ENCODE measurements at regions not wholly inside any gene's neighbourhood (a gene's known extent, or its start where the extent isn't known, plus 50 kb on each side); places are given as distances from the start of the nearest gene placed in this dataset.

DNA sequence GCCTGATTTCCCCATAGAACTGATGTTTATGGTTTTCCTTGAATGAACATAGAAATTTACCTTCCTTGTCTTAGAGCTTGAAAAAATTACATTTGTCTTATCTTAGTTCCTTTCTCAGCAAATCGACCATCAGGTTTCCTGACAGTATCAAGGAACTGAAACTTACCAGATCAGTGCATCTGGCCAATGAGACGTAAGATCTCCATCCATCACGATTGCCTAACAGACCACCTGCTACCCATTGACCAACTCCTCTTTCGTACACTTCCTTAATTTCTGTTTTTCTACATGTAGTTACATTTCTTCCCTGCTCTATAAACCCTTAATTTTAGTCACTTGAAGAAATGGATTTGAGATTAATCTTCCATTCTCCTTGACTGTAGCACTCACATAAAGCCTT is 57.4 kb upstream of the TMPRSS15 start:
- DNase-seq (no peak), ATAC-seq (ENCODE audit: low FRiP score in 2 of 2) (no peak)
- H3K4me3 ChIP-seq = no peak overlapping the region
- no peaks in the 10 kb centered on the region for H3K36me3 ChIP-seq
- H3K4me1 ChIP-seq = no peaks in the 10 kb centered on the region
- no peak overlapping the region for H3K27ac ChIP-seq
- no peaks in the 10 kb centered on the region for H3K9me3 ChIP-seq
- WGBS, 2 donors = 47 to 64% methylated on average over 4 of the region's 4 CpGs
- no peak for TF ChIP-seq POLR2AphosphoS5 (IDR thresholded peaks at IDR 0.05)
- TF ChIP-seq EP300 (IDR thresholded peaks at IDR 0.05) = no peak
- no peak for TF ChIP-seq POLR2A (IDR thresholded peaks at IDR 0.05)
- TF ChIP-seq, protein P1, sequence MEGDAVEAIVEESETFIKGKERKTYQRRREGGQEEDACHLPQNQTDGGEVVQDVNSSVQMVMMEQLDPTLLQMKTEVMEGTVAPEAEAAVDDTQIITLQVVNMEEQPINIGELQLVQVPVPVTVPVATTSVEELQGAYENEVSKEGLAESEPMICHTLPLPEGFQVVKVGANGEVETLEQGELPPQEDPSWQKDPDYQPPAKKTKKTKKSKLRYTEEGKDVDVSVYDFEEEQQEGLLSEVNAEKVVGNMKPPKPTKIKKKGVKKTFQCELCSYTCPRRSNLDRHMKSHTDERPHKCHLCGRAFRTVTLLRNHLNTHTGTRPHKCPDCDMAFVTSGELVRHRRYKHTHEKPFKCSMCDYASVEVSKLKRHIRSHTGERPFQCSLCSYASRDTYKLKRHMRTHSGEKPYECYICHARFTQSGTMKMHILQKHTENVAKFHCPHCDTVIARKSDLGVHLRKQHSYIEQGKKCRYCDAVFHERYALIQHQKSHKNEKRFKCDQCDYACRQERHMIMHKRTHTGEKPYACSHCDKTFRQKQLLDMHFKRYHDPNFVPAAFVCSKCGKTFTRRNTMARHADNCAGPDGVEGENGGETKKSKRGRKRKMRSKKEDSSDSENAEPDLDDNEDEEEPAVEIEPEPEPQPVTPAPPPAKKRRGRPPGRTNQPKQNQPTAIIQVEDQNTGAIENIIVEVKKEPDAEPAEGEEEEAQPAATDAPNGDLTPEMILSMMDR (IDR thresholded peaks at IDR 0.05) = no peak
- H3K27me3 ChIP-seq = no peaks in the 10 kb centered on the region

DNA sequence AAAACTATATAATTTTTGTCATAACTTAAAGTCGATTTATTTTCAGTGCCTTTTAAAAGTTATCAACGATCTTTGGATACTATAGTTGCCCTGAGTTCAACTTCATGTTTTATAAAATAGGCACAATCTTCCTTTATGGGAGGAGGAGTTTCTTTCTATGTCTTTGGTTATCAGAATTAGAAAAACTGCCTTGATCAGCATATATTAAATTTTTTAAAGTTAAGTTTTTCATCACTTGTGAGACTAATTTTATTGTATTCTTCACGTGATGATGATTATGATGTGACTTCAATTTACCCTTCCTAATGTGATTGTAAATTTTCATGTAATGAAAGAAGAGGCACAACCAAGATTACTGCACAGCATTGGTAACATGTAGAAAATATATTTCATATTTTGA is 58.2 kb upstream of the TMPRSS15 start:
- no peak overlapping the region for H3K4me3 ChIP-seq
- H3K27me3 ChIP-seq = no peaks in the 10 kb centered on the region
- no peaks in the 10 kb centered on the region for H3K4me1 ChIP-seq
- TF ChIP-seq POLR2AphosphoS5 (IDR thresholded peaks at IDR 0.05) (no peak), POLR2A (IDR thresholded peaks at IDR 0.05) (no peak), EP300 (IDR thresholded peaks at IDR 0.05) (no peak)
- TF ChIP-seq, protein P1 (IDR thresholded peaks at IDR 0.05) = no peak
- DNase-seq (no peak), ATAC-seq (ENCODE audit: low FRiP score in 2 of 2) (no peak)
- H3K27ac ChIP-seq = no peak overlapping the region
- 84 to 89% methylated on average over 3 of the region's 3 CpGs for WGBS, 2 donors
- H3K36me3 ChIP-seq = no peaks in the 10 kb centered on the region
- H3K9me3 ChIP-seq = no peaks in the 10 kb centered on the region

DNA sequence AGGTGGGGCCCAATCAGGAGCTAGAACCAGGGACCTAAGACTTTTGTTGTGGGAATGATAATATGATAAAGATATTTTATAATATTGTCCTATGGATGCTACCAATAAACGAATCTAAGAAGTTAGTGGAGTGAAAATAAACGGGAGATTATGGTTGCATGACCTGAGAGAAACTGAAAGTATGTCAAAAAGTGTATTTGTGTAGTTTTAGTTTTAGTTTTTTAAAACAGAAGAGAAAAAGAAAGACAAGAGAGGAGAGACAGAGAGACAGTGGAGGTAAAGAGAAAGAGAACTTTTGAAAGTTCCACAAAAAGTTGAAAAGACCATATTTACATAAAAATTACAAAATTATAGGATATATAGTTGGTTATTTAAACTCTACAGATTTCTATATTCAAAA is 64.1 kb upstream of the TMPRSS15 start:
- Histone ChIP-seq H3K27ac (no peak overlapping the region), H3K4me3 (no peak overlapping the region), H3K27me3 (no peaks in the 10 kb centered on the region), H3K36me3 (no peaks in the 10 kb centered on the region), H3K9me3 (no peaks in the 10 kb centered on the region), H3K4me1 (no peaks in the 10 kb centered on the region)
- WGBS, 2 donors = 64 to 68% methylated on average over 2 of the region's 2 CpGs
- ATAC-seq (ENCODE audit: low FRiP score in 2 of 2) (no peak), DNase-seq (no peak)
- TF ChIP-seq, protein P1 (IDR thresholded peaks at IDR 0.05) = no peak
- TF ChIP-seq EP300 (IDR thresholded peaks at IDR 0.05) (no peak), POLR2AphosphoS5 (IDR thresholded peaks at IDR 0.05) (no peak)

DNA sequence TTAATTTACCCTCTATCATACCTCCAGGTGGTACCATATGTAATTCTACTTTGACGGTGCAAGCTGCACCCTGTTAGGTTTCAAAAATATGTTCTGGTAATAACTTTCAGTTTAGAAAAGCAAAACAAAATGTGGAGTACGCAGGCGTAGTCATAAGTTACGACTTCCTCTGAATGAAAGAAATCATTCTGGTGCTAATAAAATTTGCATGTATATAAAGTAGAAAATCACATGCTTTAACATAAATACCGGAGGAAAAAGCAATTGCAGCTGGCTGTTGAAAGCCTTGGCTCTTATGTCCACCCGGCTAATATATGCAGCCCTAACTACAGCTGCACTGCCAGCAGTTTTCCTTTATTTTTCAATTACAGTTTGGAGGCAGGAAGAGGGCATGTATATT is 65.2 kb upstream of the TMPRSS15 start:
- DNase-seq (no peak), ATAC-seq (ENCODE audit: low FRiP score in 2 of 2) (no peak)
- Histone ChIP-seq H3K36me3 (no peaks in the 10 kb centered on the region), H3K9me3 (no peaks in the 10 kb centered on the region), H3K27me3 (no peaks in the 10 kb centered on the region), H3K4me1 (no peaks in the 10 kb centered on the region), H3K4me3 (peak overlapping the region in 2 of 4 donors; percentile 3 to 10), H3K27ac (no peak overlapping the region)
- 57 to 63% methylated on average over 6 of the region's 6 CpGs for WGBS, 2 donors
- TF ChIP-seq, protein P1 (IDR thresholded peaks at IDR 0.05) = no peak
- TF ChIP-seq EP300 (IDR thresholded peaks at IDR 0.05) = no peak
- no peak for TF ChIP-seq POLR2AphosphoS5 (IDR thresholded peaks at IDR 0.05)
- TF ChIP-seq POLR2A (IDR thresholded peaks at IDR 0.05) = no peak

DNA sequence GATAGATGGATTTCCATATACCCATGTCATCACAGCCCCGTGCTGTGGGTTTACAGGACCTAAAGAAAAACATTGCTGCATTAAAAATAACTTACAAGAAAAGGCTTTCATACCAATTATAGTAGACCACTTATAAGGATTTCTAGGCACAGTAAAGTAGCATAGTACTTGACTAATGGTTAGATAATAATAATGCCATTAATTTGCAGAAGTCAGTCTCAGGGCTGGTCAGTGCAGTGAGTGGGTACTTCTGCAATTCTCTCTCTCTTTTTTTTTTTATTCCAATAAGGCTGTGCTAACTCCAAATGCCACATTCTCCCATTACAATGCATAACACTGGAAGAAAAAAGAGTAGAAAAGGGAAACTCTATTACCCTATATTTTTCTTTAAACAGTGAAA is 73.1 kb upstream of the TMPRSS15 start:
- no peak for DNase-seq
- no peak overlapping the region for H3K27ac ChIP-seq
- H3K4me3 ChIP-seq = no peak overlapping the region
- H3K36me3 ChIP-seq = no peaks in the 10 kb centered on the region
- ATAC-seq (ENCODE audit: low FRiP score in 2 of 2) = no peak
- no peaks in the 10 kb centered on the region for H3K9me3 ChIP-seq
- H3K4me1 ChIP-seq = peaks cover 0 to 5% (median 0%) of the 10 kb centered on the region in 4 donors
- WGBS, 2 donors = 67 to 79% methylated on average over 1 of the region's 1 CpG
- TF ChIP-seq EP300 (IDR thresholded peaks at IDR 0.05) (no peak), POLR2AphosphoS5 (IDR thresholded peaks at IDR 0.05) (no peak), POLR2A (IDR thresholded peaks at IDR 0.05) (no peak)
- TF ChIP-seq, protein P1 (IDR thresholded peaks at IDR 0.05) = no peak
- no peaks in the 10 kb centered on the region for H3K27me3 ChIP-seq
